GM19238 (cell line): ENCODE measurements at regions not wholly inside any gene's neighbourhood (a gene's known extent, or its start where the extent isn't known, plus 50 kb on each side); places are given as distances from the start of the nearest gene placed in this dataset.
"Not testable (repeated sequence)": the region's sequence is repeated elsewhere in the genome, so short reads cannot be mapped to it uniquely, and the experiment has no call there.

Experiments used
- DNase-seq: peaks from one replicate; pipeline ENCODE4 v3.0.0; 2011; ENCODE audit warnings: low spot score; ENCODE audit not compliant: insufficient read length

GRCh38 chrX:55813150-55813549, 95.6 kb downstream of the RRAGB start:
- no peak for DNase-seq

DNA sequence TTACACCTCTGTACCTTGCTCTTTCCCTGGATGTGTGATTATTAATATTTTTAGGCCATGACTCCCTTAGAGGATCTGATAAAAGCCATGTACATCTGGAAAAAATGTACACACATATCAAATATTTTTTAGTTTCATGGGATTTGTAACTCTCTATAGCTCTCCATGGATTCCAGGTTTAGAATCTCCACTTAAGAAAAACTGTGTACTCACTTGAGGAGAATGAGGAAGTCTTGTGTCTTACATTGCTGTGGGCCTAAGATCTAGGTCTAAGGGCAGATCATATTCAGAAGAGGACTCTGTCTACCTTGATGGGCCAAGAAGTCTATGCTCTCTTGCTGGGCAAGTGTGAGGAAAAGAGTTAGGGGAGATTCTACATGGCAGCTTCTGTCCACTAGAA, 98.0 kb downstream of the RRAGB start:
- no peak for DNase-seq

DNA sequence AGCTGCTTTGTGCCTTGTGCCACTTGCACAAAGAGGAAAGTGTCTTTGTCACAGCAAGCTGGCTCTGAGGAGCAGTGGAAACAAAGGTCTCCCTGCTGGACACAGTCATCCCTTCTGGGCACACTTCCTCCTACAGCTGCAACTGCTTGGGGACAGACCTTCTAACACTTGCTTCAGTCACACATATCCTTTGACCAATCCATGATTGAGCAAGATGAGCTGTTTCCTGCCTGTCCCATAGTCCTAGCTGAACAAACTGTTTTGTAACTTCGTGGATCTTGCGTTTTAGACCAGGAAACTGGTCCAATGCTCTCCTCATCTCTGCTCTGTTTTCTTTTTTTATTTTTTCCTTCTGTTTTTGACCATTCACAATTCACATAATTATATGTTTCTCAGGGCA, 98.5 kb downstream of the RRAGB start:
- DNase-seq, result no peak

GRCh38 chrX:55818673-55819375, 101.3 kb downstream of the RRAGB start:
- DNase-seq, result no peak

- no peak for DNase-seq
Observed at GRCh38 chrX:55839485-55839884, 121.9 kb downstream of the RRAGB start.

DNA sequence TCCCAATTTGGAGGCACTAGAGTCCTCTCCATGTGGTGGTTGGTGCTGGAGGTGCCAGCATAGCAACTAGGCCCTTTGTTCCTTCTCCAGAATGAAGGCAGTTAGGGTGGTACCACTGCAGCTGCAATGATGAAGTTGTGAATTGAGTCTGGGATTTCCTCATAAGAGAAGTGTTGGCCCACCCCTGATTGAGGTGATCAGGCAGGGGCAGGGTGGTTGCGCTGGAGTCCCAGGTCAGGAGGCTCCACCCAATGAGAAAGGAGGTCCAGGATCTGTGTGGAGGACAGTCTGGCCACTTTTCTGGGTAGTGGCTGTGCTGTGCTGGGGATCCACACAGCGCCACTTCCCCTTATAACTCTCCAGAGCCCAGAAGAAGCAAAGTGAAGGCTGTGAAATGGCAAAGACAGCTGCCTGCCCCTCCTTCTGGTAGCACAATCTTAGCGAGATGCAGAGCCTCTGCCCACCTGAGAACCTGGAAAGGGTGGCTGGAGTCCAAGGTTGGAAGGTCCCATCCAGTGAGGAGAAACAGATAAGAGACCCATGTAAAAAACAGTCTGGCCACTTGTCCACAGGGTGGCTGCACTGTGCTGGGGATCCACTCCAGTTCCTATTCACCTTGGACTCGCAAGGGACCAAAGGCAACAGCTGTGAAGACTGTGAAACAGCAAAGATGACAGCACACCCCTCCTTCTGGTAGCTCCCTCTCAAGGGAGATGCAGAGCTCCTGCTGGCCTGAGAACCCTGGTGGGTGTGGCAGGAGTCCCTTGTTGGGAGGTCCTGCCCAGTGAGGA, 124.6 kb downstream of the RRAGB start:
- DNase-seq, result no peak

- DNase-seq, result not testable (repeated sequence)
Observed at GRCh38 chrX:55866779-55867178, 149.2 kb downstream of the RRAGB start.

DNA sequence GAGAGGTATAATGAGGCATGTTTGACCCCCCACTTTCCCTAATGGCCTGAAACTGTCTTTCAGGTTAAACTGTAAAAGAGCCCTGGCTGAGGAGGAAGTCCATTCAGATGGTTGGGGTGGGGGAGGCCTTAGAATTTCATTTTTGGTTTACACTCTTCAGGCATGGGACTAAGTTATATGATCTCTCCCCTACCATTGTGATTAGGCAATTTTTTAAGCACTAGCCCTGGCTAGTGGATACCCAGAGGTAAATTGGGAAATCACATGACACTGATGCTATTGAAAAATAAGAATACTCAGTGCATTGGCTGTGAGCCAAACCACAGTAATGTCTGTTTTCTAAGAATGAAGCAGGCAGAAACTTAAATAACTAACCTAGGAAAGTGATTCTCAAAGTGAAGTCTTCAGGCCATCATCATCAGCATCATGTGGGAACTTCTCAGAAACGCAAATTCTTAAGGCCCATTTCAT, 149.7 kb downstream of the RRAGB start:
- DNase-seq, result no peak

GRCh38 chrX:55867708-55868107, 150.2 kb downstream of the RRAGB start:
- no peak for DNase-seq

GRCh38 chrX:55874807-55875206, 157.3 kb downstream of the RRAGB start:
- no peak for DNase-seq

- DNase-seq, result not testable (repeated sequence)
Observed at GRCh38 chrX:55883541-55883940, 166.0 kb downstream of the RRAGB start.

DNA sequence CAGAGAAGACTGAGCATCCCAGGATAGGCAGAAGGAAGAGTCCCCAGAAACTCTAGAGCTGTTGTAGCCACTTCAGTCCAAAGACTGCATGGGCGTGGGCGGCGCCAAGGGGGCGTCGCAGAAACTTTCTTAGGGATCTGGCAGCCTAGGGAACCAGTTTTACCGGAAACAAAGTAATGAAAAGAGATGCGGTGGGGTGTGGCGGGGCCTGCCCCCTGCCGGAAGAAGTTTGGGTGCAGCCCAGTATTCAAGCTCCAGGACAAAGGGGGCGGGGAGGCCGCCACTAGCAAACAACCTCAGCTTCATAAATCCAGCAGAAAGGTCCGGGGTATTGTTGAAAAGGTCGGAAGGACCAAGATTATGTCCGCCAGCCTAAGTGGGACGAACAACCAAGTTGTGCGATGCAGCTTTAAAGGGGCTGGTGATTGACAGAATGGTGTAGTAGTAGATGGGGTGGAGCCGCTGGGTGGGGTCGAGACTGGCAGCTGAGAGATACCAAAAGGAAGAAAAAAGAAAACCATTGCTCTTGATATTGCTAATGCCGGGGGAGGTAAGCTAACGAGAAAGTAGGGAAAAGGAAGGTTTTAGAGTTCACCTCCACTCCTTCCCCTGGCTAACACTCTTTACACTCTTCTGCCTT, 190.5 kb downstream of the RRAGB start:
- peak; percentile 27 for DNase-seq

DNA sequence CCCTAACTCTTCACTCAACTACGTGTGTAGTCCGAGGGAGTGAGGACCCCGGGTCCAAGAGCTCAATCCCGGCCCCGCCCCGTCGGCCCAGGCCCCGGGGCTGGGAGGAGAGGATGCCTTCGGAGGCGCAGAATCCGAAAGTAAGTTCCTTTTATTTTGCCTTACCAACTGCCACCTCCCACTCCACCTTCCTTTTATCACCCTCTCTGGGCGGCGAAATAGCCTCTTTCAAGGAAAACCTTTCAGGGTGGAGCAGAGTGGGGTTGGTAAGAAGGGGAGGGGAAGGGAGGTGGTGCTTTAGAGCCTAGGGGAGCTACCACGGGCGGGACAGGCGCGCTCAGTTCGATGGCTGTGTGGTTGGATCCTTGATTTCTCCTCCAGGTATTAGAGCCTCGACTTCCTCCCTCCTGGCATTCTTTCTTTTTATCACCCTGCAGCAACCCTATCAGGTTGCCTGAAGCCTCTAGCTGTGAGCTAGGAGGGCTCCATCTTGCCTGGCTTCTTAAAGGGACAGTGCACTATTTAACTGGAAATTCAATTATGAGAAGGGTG, 191.2 kb downstream of the RRAGB start:
- no peak for DNase-seq

GRCh38 chrX:55919367-55920221, 202.0 kb downstream of the RRAGB start:
- peak; percentile 17 for DNase-seq

- DNase-seq, result no peak
Observed at GRCh38 chrX:55924574-55924973, 207.0 kb downstream of the RRAGB start.

DNA sequence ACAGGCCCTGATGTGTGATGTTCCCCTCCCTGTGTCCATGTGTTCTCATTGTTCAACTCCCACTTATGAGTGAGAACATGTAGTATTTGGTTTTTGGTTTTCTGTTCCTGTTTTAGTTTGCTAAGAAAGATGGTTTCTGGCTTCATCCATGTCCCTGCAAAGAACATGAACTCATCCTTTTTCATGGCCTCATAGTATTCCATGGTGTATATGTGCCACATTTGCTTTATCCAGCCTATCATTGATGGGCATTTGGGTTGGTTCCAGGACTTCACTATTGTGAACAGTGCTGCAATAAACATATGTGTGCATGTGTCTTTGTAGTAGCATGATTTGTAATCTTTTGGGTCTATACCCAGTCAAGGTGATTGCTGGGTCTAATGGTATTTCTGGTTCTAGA, 211.0 kb downstream of the RRAGB start:
- not testable (repeated sequence) for DNase-seq
